ENCODE measurements at regions not wholly inside any gene's neighbourhood (a gene's known extent, or its start where the extent isn't known, plus 50 kb on each side); places are given as distances from the start of the nearest gene placed in this dataset.

DNA sequence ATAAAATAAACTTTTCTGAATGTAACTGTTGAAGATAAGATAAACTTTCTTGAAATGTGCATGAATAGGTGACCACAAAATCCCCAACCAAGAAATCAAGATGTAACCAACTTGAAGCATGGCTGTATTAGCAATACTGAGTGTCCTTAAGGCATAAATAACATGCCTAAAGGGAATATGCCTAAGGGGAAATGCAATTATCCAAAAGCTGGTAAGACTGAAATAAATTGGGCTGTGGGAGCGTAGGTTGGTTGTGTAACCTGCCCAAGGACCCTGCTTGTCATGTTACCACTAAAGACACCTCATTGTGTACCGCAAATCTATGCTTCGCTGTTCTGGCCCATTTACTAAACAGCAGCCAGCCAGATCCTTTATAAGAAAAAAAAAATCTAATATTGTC, 200.8 kb upstream of the PDE10A start:
- TF ChIP-seq, protein P1, sequence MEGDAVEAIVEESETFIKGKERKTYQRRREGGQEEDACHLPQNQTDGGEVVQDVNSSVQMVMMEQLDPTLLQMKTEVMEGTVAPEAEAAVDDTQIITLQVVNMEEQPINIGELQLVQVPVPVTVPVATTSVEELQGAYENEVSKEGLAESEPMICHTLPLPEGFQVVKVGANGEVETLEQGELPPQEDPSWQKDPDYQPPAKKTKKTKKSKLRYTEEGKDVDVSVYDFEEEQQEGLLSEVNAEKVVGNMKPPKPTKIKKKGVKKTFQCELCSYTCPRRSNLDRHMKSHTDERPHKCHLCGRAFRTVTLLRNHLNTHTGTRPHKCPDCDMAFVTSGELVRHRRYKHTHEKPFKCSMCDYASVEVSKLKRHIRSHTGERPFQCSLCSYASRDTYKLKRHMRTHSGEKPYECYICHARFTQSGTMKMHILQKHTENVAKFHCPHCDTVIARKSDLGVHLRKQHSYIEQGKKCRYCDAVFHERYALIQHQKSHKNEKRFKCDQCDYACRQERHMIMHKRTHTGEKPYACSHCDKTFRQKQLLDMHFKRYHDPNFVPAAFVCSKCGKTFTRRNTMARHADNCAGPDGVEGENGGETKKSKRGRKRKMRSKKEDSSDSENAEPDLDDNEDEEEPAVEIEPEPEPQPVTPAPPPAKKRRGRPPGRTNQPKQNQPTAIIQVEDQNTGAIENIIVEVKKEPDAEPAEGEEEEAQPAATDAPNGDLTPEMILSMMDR (IDR thresholded peaks at IDR 0.05; ENCODE audit: low read depth, low read length, missing input control): no peak
- TF ChIP-seq JUND (IDR thresholded peaks at IDR 0.05) (no peak), YY1 (IDR thresholded peaks at IDR 0.05) (no peak), RAD21 (IDR thresholded peaks at IDR 0.05) (no peak), SP1 (IDR thresholded peaks at IDR 0.05) (no peak), GABPA (IDR thresholded peaks at IDR 0.05 in 1 of 2, conservative IDR thresholded peaks at IDR 0.05 in 1 of 2) (no peak), TAF1 (conservative IDR thresholded peaks at IDR 0.05) (no peak), RXRA (IDR thresholded peaks at IDR 0.05) (no peak), EGR1 (IDR thresholded peaks at IDR 0.05; ENCODE audit: low read depth in 2 of 2) (no peak), HNF4A (conservative IDR thresholded peaks at IDR 0.05) (no peak)
- TF ChIP-seq, protein P2, sequence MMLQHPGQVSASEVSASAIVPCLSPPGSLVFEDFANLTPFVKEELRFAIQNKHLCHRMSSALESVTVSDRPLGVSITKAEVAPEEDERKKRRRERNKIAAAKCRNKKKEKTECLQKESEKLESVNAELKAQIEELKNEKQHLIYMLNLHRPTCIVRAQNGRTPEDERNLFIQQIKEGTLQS (IDR thresholded peaks at IDR 0.05): no peak
- TF ChIP-seq, protein P3, sequence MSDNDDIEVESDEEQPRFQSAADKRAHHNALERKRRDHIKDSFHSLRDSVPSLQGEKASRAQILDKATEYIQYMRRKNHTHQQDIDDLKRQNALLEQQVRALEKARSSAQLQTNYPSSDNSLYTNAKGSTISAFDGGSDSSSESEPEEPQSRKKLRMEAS (IDR thresholded peaks at IDR 0.05): no peak
- TF ChIP-seq, protein P4, sequence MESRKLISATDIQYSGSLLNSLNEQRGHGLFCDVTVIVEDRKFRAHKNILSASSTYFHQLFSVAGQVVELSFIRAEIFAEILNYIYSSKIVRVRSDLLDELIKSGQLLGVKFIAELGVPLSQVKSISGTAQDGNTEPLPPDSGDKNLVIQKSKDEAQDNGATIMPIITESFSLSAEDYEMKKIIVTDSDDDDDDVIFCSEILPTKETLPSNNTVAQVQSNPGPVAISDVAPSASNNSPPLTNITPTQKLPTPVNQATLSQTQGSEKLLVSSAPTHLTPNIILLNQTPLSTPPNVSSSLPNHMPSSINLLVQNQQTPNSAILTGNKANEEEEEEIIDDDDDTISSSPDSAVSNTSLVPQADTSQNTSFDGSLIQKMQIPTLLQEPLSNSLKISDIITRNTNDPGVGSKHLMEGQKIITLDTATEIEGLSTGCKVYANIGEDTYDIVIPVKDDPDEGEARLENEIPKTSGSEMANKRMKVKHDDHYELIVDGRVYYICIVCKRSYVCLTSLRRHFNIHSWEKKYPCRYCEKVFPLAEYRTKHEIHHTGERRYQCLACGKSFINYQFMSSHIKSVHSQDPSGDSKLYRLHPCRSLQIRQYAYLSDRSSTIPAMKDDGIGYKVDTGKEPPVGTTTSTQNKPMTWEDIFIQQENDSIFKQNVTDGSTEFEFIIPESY (IDR thresholded peaks at IDR 0.05): no peak
- TF ChIP-seq, protein P5, sequence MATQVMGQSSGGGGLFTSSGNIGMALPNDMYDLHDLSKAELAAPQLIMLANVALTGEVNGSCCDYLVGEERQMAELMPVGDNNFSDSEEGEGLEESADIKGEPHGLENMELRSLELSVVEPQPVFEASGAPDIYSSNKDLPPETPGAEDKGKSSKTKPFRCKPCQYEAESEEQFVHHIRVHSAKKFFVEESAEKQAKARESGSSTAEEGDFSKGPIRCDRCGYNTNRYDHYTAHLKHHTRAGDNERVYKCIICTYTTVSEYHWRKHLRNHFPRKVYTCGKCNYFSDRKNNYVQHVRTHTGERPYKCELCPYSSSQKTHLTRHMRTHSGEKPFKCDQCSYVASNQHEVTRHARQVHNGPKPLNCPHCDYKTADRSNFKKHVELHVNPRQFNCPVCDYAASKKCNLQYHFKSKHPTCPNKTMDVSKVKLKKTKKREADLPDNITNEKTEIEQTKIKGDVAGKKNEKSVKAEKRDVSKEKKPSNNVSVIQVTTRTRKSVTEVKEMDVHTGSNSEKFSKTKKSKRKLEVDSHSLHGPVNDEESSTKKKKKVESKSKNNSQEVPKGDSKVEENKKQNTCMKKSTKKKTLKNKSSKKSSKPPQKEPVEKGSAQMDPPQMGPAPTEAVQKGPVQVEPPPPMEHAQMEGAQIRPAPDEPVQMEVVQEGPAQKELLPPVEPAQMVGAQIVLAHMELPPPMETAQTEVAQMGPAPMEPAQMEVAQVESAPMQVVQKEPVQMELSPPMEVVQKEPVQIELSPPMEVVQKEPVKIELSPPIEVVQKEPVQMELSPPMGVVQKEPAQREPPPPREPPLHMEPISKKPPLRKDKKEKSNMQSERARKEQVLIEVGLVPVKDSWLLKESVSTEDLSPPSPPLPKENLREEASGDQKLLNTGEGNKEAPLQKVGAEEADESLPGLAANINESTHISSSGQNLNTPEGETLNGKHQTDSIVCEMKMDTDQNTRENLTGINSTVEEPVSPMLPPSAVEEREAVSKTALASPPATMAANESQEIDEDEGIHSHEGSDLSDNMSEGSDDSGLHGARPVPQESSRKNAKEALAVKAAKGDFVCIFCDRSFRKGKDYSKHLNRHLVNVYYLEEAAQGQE (IDR thresholded peaks at IDR 0.05): no peak
